Inflammatory macrophage treated with lipopolysaccharide for 4 hours (primary cell): ENCODE measurements at regions not wholly inside any gene's neighbourhood (a gene's known extent, or its start where the extent isn't known, plus 50 kb on each side); places are given as distances from the start of the nearest gene placed in this dataset.
"Not testable (repeated sequence)": the region's sequence is repeated elsewhere in the genome, so short reads cannot be mapped to it uniquely, and the experiment has no call there.

ENCODE experiments used
- DNase-seq: peaks from one replicate; pipeline ENCODE4 v3.0.0-alpha.2; 2020

DNA sequence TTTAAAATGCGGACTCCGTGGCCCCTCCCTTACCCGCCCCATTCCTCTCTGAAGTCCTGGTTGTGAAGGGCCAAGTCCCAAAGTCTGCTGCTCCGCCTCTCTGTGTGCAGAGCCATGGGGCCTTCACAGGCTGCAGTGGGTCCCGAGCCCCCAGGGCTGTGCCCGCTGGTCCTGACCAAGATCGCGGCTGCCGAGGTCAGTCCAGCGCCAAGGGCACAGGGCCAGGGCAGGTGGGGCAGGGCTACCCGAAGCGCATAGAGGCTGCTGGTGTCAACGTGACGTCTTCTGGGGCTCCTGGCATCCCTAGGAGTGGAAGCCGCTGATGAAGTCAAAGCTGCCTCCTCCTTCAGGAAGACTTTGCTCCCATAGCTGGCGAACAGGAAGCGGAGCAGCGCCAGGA is 858.8 kb downstream of the TUBA3C start:
- not testable (repeated sequence) for DNase-seq

- DNase-seq: not testable (repeated sequence)
Observed at GRCh38 chr13:18319653-18320052, 862.0 kb downstream of the TUBA3C start.

DNA sequence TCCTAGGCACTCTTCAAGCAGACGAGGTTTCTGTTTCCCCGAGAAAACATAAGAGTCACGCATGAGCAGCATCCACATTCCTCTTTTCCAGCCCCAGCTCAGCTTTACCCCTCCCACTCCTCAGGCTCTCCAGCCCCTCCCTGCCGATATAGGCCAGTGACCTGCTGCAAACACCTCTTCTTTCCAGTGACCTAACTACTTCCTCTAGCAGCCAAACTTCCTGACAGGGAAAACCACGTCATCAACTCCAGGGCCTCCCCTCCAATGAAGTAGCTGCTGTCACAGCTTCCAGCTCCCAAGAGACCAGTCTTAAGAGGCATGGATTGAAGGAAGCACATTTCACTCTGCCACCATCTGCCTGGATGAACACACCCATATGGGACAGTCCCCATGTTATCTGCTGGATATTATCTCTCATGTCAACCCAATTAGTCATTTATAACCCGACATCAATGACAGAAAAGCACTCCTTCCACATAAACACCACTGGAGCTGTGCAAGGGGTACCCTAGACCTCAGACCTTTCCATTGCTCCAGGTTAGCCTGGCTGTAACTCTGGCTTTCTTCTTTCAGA is 878.3 kb downstream of the TUBA3C start:
- not testable (repeated sequence) for DNase-seq

DNA sequence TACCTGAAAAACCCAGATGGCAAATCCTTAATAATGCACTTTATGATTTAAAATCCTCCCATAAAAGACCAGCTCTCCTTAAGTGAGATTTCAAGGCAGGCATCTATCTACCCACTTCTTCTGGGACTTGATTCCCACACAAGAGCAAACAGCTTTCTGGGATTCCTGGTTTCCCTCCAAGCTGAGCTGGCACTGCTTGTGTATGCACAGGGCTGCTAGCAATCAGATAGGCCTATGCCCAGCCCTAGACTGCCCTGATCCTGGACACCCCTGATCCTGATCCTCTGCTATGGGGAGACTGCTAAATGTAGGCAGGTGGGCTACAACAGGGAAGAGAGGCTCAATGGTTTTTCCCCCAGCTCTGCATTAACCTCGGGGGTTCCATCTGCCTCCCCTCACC is 880.7 kb downstream of the TUBA3C start:
- not testable (repeated sequence) for DNase-seq

GRCh38 chr13:18297359-18297758 is 884.3 kb downstream of the TUBA3C start:
- not testable (repeated sequence) for DNase-seq

DNA sequence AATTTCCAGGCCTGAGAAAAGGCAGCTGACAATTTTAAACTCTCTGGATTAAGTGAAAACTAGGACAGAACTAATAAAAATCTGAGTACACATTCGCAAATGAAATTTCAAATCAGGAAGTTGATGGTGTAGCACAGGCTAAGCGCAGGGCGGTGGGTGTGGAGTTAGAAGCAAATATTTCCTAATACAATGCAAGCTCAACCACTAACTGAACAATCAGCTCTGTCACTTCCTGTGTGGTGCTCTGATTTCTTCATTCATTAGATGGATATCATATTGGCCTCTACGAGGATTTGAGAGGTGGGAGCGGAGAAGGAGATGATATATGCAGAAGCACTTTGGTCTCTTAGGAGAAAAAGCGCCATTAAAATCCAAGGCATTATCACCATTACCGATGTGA is 885.0 kb downstream of the TUBA3C start:
- DNase-seq: not testable (repeated sequence)

- not testable (repeated sequence) for DNase-seq
Observed at GRCh38 chr13:18294311-18294710, 887.3 kb downstream of the TUBA3C start.

GRCh38 chr13:18286848-18287247 is 894.8 kb downstream of the TUBA3C start:
- not testable (repeated sequence) for DNase-seq

DNA sequence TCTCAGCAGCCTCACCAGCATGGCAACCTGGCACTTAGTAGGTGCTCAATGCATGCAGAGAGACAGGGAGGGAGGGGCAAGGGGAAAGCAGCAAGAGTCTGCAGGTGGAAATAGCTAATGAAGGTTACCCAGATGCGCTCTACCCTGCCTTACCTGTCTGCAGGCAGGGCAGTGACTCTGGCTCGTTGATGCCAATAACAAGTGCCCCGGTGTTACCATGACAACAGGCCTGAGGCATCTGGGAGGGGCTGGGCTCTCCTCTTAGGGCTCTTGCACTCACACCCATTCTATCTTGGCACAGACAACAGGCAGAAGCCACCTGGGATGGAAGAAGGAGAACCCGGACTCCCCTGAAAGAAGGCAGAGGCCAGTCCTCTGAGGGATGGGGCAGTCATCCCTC is 896.0 kb downstream of the TUBA3C start:
- DNase-seq: not testable (repeated sequence)

- not testable (repeated sequence) for DNase-seq
Observed at GRCh38 chr13:18284040-18284439, 897.6 kb downstream of the TUBA3C start.

DNA sequence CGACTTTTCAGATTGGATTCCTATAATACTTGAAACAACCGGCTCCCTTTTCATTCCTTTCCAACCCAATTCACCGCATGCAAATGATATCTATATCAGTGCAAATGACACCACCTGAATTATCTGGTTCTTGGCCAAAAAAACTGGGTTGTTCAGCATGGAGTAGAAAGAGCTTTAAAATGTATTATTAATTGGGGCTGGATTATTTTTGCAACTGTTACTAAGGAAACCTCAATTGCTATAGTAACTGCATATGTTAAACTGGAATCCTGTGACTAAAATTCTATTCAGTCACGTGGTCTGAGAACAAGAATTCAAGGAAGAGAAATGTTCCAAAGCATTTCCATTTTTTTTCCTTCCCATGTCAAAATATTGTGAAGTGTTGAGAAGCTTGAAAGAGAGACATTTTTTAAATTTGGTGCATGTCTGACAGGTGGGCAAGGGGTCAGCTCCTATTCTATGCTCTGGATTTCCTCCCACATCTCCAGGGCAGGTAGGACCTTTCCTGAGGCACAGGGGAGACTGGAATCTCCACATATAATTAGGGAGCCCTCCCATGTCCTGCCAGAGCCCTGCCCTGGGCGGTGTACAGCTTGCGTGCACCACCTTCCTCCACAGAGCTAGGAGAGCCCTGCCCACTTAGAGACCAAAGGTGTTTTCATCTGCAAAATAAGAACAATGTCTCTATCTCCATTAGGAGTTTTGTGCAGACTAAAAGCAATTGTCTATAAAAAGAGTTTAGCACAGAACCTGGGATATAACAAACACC is 899.6 kb downstream of the TUBA3C start:
- DNase-seq: not testable (repeated sequence)

- not testable (repeated sequence) for DNase-seq
Observed at GRCh38 chr13:18280904-18281828, 900.5 kb downstream of the TUBA3C start.

DNA sequence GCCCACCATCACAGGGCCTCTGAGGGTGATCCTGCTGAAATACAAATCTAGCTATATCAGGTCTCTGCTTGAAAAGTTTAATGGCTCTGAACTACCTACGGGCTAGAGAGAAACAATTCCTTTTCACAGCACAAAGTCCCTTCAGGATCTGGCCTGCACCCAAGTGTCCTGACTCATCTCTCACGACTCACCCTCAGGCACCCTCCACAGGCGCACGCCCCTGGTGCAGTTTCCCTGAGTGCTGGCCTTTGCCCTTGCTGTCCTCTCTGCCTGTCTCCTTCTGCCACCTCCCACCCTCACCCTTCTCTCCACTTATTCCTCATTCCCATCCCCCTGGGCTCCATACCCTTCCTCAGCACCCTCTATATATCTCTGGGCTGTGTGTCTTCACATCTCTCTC is 901.7 kb downstream of the TUBA3C start:
- DNase-seq: not testable (repeated sequence)

DNA sequence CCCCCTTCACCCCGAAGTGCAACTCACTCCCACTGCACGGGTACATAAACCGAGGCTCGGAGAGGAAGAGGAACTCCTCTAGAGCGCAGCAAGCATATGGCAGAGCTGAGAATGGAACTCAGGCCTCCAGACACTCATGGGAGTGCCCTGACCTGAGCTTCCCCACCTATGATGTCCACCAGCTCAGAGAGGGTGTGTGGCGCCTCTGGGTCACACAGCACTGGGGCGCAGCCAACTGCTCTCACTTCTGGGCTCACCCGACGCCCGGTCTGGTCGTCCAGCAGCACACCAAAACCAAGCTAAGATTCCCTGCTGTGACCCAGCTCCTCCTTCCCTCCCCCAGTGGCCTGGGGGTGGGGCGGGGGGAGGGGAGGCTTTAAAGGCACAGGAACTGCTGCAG is 904.3 kb downstream of the TUBA3C start:
- DNase-seq: not testable (repeated sequence)

DNA sequence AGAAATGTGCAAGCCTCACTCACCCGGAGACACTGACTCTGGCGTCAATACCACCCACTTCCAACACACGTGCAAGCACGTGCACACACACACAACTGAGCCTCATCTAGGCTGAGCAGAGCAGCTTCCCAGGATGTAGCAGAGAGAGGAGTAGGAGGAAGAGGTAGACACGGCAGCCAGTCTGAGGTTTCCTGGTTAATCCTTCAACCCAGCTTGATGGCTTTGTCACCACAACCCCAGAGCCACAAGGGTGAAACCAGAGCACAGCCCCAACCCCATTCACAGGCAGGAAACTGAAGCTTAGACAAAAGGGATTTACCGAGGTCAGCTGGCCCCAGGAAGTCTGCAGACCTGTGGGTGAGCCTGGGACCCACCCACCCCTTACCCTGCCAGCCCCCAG is 905.3 kb downstream of the TUBA3C start:
- not testable (repeated sequence) for DNase-seq

- DNase-seq: not testable (repeated sequence)
Observed at GRCh38 chr13:18273785-18274514, 907.7 kb downstream of the TUBA3C start.

GRCh38 chr13:18258801-18259419 is 922.7 kb downstream of the TUBA3C start:
- DNase-seq: not testable (repeated sequence)

DNA sequence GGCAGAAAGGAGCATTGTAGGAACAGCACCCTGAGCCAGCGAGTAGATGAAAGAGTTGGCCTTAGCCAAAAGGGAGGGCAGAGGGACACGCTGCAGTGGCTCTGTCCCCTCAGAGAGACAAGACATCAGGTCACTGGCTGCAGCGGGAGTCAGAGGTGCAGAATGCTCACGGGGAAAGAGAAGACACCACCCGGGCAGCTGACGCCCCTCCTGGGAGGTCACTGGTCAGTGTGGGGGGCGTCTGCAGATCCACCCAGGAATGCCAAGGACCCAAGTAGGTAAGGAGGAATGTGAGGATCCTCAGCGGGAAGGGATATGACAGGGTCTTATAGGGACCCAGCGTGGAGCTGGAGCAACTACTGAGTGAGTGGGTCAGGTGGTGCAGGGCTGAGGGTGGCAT is 923.9 kb downstream of the TUBA3C start:
- DNase-seq: not testable (repeated sequence)

DNA sequence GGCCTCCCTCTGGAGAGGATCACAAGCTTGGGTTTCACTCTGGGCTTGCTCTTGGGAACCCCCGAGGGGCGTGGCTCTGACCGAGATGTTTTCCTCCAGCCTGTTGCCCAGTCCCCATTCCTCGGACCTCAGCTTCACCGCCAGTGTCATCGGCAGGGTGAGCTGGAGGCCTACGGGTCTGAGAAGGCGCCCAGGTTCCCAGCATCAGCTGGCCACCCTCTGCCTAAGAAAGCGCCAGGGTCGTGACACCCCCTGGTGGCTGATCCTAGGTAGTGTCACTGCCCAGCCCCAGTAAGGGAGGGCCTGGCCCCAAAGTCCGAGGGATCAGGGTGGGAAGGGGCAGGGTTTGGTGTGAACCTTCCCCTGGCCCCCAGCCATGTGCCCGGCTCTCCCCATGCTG is 928.8 kb downstream of the TUBA3C start:
- not testable (repeated sequence) for DNase-seq

DNA sequence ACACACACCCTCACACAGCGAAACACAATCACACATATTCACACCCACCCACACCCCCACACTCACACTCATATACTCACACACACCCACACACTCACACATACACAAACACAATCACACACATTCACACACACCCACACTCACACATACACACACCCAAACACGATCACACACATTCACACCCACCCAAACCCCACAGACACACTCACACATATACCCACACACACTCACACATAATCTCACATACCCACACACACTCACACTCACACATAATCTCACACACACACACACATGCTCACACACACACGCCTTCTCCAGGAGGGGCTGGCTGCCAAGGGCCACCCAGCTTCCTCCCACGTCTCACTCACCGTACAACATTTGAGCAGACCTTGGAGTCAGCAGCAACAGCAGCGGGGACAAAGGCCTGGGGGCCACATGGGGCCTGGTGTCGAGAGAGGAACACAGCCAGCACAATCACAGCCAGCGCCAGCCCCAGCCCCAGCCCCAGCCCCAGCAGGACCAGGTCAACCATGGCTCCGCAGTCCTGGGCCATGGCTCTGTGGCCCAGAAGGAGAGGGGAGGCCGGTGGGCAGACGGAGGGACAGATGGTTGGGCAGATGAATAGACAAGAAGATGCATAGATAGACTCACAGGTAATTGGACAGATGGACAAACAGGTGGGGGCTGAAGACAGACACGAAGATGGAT is 932.9 kb downstream of the TUBA3C start:
- not testable (repeated sequence) for DNase-seq

DNA sequence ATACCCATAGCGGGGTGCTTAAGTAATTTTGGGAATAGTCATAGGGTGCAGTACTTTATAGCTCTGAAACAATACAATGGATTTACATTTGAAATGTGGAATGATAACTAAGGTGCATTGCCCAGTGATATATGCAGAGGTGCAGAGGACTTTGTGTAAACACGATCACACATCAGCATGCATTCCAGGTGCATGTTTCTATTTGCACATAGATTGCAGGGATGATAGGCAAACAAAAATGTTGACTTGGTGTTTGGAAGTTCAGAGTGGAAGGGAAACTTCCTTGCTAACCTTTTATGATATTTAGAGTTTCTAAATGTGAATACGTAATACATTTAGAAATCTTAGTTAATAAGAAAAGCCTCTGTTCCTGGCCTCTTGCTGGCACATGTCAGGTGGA is 941.5 kb downstream of the TUBA3C start:
- DNase-seq: not testable (repeated sequence)
